ENCODE measurements at regions not wholly inside any gene's neighbourhood (a gene's known extent, or its start where the extent isn't known, plus 50 kb on each side); places are given as distances from the start of the nearest gene placed in this dataset.

DNA sequence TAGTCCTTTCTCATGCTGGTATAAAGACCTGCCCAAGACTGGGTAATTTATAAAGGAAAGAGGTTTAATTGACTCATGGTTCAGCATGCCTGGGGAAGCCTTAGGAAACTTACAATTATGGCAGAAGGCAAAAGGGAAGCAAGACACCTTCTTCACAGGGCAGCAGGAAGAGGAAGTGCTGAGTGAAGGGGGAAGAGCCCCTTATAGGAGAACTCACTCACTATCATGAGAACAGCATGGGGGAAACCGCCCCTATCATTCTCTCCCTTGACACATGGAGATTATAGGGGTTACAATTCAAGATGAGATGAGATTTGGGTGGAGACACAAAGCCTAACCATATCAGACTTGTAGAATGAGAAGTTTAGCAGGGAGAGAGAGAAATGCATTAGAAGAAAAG lies 373.3 kb upstream of the DIAPH2 start:
- ATAC-seq, result no peak
- intact Hi-C loops (cut with DNase I), result no loop called here
- no peak for DNase-seq (ENCODE audit: low spot score)

DNA sequence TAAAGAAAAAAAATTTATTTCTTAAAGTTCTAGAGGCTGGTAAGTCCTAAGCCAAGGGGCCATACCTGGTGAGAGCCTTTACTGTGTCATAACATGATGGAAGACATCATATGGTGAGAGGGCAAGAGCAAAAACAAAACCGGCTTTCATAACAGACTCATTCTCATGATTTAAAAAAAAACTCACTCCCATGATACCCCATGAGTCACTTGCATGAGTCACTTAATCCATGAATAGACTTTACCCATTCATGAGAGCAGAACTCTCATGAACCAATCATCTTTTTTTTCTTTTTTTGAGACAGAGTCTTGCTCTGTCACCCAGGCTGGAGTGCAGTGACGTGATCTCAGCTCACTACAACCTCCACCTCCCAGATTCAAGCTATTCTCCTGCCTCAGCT lies 369.7 kb upstream of the DIAPH2 start:
- intact Hi-C loops (cut with DNase I), result no loop called here
- DNase-seq (ENCODE audit: low spot score), result no peak

DNA sequence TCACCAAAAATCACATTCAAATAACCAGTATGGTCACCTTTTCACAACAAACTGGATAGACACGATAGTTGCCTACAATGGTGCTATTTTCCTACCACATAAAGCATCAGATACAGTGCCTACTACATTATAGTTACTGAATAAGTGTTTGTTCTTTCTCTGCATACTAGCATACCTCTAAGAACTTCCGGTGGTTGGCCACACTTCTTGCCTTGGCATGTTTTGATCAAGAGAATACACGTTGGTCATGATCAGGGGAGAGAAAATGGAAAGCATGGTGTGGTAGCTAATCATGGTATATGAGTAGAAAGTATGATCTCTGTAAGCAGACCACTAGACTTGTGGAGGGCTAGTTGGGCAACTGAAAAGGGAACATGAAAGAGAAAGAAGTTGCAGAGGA lies 322.8 kb upstream of the DIAPH2 start:
- intact Hi-C loops (cut with DNase I), result no loop called here
- DNase-seq (ENCODE audit: low spot score) (no peak), ATAC-seq (no peak)

More for the DNA sequence above, 369.7 kb upstream of the DIAPH2 start:
- no peak for ATAC-seq

DNA sequence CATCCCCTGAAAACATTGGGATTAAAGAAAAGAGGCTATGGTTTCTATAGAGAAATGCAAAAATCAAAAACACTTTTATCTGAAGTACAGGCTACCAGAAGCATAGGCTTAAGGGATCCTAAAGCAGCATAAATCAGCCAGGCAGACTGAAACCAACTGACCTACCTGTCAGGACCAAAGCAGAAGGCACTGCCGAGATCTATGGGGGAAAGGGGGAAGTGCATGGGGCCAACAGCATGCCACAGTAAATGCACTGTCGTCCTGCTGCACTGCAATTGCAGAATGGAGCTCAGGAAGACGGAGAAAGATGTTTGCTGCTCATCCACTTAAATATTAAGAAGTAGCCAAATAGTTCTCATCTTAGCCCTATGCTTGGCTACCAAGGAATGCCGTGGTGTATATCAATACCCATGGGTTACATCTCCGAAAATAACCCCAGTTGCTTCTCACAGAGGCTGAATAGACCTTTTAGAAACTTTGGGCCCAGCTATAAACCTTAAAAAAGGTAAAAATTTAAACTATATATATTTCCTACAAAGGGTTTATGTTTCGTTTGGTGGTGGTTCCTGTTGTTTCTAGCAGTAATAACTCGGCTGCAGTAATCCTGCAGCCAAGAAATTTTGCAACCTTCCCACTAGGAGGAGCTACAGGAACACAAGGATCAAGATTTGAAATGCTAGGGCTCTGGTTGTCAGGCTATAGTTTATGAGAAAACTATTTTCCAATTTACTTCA lies 312.2 kb upstream of the DIAPH2 start:
- no peak for DNase-seq (ENCODE audit: low spot score)
- peak; percentile 68 for ATAC-seq
- intact Hi-C loops (cut with DNase I), result no loop called here

DNA sequence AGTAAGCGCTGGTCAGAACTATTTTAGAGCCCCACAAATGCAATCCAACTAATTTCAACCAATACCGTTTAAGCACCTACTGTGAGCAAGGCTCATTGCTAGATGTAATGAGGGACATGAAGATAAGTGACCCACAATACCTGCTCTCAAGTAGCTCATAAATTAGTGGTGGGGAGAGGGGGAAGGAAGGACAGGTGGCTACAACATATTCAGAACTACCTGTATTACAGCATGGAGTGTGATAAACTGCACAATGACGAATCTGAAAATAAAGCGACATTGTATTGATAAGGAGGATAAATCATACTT lies 311.6 kb upstream of the DIAPH2 start:
- ATAC-seq (no peak), DNase-seq (ENCODE audit: low spot score) (no peak)
- intact Hi-C loops (cut with DNase I), result no loop called here

DNA sequence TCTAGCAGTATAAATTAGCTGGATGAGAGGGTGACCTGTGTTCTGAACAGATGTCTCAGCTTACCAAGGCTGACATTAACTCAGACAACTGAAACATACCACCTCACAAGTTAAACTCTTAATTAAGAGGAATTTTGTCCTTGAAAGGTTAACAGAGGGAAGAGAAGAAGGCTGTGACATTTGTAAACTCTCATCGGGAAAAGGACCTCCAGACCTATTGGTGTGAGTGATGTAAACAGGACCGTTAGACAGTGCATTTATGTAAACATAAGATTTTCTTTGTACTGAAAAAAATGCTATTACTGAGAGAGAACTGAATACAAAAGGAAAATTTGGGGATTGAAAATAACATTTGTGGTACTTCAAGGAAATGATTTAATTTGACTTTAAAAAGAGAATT lies 308.4 kb upstream of the DIAPH2 start:
- no peak for DNase-seq (ENCODE audit: low spot score)
- no peak for ATAC-seq
- intact Hi-C loops (cut with DNase I), result no loop called here

DNA sequence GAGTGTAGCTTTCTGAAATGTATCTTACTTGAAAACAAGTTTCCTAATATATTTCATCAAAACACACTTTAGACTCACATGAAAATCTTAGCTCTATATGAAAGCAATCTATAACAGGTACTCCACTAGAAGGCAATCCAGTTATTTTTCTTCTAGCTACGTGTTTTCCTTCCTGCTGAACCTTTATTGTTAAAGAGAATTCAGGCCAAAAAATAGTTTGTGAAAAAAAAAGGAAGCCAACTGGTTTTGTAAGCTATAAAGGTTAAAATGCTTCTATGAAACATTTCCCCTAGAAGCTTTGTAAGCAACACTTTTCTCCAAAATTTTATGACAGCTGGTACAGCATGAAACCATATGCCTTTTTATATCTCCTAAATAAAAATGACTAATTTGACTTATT lies 304.7 kb upstream of the DIAPH2 start:
- no peak for DNase-seq (ENCODE audit: low spot score)
- ATAC-seq, result no peak
- intact Hi-C loops (cut with DNase I), result no loop called here

DNA sequence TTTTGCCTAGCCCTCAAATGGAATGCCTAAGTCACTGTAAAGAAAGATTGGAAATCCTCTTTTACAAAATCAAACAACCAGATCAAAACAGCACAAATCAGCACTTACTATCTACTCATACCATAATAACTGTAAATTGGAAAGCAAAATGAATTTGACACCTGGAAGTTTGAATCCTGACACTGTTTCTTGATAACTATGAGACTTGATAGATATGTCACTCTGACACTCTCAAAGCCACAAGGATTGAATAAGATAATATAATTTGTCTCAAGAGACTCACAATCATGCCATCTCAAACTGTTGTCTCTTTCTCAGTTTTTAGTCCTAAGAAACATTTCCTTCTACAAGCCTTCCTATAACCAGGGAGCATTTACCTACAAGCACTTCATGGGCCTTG lies 302.6 kb upstream of the DIAPH2 start:
- ATAC-seq (no peak), DNase-seq (ENCODE audit: low spot score) (no peak)
- intact Hi-C loops (cut with DNase I), result no loop called here

DNA sequence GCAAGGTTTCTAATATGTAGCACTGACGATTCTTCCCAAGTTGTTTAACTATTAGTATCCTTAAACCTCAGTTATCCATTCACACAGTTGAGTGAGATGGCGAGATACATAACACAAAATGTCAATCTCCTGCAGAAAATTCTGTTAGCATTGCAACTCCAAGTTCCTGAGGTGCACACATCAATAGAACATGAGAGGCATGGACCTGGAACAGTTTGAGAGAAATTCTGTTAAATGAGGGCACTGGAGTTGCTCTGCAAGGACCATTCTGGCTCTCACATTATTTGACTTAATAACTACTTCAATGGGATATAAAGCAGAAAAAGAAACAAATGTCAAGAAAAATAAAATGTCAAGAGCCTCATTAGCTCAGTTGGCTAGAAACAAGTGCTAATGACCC lies 301.2 kb upstream of the DIAPH2 start:
- no peak for ATAC-seq
- intact Hi-C loops (cut with DNase I), result no loop called here
- no peak for DNase-seq (ENCODE audit: low spot score)

DNA sequence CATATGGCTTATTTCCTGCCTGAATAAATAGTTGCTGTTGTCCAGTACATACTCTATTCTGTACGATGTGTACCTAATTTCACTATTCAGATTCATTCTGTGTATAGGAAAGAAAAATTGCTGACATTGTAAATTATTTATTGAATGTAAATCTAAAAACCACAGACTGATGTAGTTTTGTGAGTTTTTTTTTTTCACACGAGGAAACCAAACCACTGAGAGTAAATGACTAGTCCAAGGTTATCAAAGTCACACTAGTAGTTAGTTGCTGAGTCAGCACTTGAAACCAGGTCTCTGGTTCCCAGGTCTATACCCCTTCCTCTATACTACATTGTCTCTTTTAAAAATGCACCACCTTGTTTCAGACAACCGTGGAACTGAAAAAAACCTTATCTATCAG lies 298.3 kb upstream of the DIAPH2 start:
- intact Hi-C loops (cut with DNase I), result no loop called here
- ATAC-seq, result no peak
- DNase-seq (ENCODE audit: low spot score), result no peak

DNA sequence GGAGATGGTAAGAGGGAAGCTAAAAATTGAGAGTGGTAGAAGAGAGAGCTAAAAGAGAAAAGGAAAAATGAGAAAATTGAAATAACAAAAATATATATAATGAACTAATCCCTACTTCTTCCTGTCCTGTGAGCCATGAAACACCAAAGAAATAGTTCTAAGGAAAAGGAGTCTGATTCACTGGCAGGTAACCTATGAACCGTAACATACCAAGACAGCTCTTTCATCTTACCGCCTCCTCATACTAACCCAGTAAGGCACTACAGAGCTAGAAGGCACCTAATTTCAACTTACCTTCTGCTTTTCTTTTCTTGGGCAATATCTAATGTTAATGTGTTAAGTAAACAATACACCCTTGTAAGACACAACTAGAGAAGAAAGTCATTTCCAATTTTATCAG lies 297.7 kb upstream of the DIAPH2 start:
- DNase-seq (ENCODE audit: low spot score), result no peak
- ATAC-seq, result no peak
- intact Hi-C loops (cut with DNase I), result no loop called here

DNA sequence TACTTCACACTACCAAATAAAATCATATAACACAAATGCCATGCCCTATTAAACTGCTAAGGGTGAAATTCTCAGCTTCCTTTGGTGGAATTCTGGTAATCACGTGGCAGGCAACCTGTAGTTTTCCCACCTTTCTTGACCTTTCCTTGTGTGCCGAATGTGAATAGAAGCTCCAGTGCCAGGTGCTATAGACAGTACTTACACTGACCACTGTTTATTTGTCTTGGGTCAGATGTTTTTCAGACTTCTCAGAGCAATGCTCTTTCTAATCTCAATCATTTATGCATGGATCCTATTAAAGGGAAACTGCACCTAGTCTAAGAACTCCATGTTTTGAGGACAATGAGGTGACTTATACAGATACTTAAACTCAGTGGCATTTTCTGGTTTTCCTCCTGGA lies 296.8 kb upstream of the DIAPH2 start:
- no peak for DNase-seq (ENCODE audit: low spot score)
- intact Hi-C loops (cut with DNase I), result no loop called here
- no peak for ATAC-seq

DNA sequence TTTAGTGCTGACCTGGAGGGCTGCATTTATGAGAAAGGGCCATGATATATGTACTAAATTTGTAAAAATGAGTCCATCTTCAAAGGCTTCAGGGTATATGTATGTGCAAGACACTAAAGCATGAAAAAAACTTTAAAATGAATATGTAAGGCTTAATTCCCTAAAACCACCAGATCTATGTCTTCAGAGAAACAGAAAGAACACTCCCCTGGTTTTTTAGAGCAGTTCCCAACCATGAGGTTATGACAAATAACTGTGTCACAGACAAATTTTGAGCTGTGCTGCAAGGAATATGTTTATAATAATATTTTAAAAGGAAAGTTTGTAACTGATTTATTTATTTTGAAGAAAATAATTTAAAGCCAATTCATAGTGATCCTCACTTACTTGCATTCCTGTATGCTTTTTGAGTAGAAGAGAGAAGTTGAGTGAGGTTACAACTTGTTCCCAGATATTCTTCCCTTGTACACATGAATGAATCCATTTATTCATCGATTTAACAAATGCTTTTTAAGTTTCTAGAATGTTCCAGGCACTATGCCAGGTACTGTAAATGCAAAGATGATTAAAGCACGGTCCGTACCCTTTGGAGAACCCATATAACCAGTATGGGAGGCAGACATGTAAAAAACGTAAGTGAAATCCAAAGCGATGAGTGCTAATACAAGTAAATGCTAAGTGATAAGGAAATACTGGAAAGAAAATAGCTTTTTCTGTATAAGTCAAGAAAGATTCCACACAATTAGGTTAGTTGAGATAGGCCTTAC lies 295.2 kb upstream of the DIAPH2 start:
- intact Hi-C loops (cut with DNase I), result no loop called here
- ATAC-seq (no peak), DNase-seq (ENCODE audit: low spot score) (no peak)

DNA sequence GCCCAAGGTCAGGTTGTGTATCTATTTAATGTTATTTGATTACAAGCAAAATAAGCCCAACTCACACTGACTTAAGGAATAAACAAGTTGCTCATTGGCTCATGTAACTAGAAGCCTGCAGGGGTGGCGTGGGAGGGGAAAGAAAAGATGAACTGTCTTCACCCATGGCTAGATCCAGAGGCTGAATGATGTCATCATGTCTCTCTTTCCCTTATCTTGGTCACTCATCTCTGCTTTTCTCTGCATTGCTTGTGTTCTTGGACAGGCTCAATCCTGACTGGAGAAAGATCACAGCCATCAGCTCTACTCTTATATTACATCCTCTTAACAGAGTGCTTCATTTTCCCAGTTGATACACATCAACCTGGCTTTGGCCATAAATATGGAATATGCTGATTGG lies 290.0 kb upstream of the DIAPH2 start:
- ATAC-seq (no peak), DNase-seq (ENCODE audit: low spot score) (no peak)
- intact Hi-C loops (cut with DNase I), result no loop called here

DNA sequence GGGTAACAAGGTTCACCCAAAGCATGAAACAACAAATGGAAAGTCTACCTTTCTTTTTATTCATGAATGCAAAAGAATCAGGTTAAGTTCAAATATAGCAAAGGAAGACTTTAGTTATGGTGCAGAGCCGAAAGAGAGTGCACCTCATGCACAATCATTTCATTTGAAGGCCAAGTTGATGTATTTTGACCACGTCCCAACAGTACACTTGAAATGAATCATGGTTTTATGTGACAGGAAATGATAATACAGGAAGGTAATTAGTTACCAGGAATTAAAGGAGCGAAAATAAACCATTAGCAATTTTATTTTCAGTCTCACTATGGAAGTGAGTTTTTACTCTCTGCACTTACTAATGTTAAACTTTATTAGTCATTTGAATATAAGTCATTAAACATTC lies 281.2 kb upstream of the DIAPH2 start:
- no peak for DNase-seq (ENCODE audit: low spot score)
- intact Hi-C loops (cut with DNase I), result no loop called here
- no peak for ATAC-seq

DNA sequence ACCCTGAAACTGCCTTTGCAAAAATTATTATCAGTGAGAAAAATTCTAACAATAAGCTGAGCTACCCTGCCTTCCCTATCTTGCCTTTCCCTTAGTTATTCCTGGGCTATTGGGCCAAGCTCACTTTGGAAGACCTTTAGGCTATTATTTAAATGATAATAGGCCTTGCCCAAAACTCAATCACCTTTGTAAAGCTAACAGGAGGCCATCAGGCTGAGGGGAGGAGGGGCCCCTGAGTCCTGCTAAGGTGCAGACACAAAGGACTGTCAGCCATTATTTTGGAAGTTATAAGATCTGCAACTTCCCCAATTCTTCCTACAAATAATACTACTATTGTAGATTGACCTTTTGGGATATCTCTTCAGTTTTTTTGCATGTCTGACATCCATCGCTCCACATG lies 278.8 kb upstream of the DIAPH2 start:
- intact Hi-C loops (cut with DNase I), result no loop called here
- no peak for DNase-seq (ENCODE audit: low spot score)
- no peak for ATAC-seq

DNA sequence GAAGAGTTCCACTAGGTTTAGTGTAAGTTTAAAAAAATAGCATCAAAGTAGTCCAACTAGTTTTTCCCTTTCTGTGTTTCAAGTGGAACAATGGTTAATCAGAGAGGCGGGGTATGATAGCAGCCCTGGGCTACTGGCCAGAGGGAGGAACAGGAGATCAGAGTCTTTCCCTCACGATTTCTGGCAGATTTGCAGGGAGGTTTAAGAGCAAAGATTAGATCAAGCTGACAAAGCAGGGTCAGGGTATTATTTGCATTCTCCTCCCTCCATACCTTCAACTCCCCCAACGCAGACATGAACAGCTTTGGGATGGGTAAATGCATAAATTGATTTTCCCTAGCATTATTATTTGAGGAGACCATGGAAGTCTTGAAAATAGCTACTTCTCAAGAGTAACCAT lies 277.6 kb upstream of the DIAPH2 start:
- ATAC-seq (peak; percentile 88), DNase-seq (ENCODE audit: low spot score) (no peak)
- intact Hi-C loops (cut with DNase I), result no loop called here

DNA sequence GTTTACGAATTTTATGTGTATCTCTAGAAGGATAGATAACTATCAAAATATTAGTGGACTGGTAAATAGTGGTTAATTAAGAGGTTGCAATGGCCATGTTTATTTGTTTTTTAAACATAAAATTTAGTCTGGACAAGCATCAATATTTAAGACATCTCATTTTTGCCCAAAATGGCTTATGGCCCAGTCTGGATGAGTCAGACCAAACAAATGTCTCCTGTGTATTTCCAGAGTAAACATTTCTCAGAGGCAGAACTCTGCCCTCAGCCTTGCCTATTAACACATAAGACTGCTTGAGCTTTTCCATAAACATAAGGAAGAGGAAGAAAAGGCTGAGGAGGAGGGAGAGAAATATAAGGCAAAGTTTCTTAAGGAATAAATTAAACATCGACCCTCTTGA lies 277.1 kb upstream of the DIAPH2 start:
- intact Hi-C loops (cut with DNase I), result no loop called here

DNA sequence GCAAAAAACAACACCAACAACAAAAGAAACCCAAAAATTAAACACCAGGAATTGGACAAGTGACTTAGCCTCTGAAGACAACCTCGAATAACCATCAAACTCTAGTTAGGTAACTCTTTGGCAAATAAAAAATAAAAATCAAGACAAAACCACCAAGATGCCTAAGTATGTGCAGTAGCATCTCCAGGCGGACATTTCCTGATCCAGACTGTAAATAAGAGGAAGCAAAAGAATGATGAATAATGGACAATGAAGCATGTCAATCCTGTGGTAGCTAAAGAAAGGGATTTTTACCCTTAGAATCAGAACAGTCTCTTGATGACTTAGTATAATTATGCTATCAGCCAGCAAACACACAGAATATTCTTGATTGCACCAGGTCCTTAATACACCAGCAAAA lies 276.7 kb upstream of the DIAPH2 start:
- intact Hi-C loops (cut with DNase I), result no loop called here

More for the DNA sequence above, 277.1 kb upstream of the DIAPH2 start:
- no peak for DNase-seq (ENCODE audit: low spot score)
- peak; percentile 96 for ATAC-seq

DNA sequence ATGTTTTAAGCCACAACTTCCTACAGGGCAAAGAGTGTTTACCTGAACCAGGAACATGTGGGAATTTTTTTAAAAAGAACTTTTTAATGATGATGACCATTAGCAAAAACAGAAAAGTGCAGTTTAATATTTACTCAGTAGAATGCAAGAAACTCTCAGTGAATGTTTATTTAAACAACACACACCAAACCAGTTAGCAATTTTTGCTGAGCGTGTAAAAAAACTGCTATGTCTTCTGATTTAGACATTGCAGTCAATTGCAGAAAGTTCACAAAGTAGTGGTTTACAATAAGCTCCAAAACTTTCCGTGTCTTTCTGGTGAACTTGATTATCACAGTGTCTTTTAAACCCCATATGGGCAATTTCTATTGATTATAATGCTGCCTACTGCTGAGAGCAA lies 273.7 kb upstream of the DIAPH2 start:
- ATAC-seq (no peak), DNase-seq (ENCODE audit: low spot score) (no peak)
- intact Hi-C loops (cut with DNase I), result no loop called here

More for the DNA sequence above, 276.7 kb upstream of the DIAPH2 start:
- no peak for ATAC-seq
- no peak for DNase-seq (ENCODE audit: low spot score)

DNA sequence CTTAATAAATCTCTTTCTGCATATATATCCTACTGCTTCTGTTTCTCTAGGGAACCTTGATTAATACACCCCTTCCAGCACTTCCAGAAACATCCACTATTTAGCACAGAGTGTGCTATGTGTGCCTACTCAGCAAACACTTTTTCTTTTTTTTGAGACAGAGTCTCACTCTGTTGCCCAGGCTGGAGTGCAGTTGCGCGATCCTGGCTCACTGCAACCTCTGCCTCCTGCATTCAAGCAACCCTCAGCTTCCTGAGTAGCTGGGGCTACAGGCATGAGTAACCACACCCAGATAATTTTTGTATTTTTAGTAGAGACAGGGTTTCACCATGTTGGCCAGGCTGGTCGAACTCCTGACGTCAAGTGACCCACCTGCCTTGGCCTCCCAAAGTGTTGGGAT lies 266.9 kb upstream of the DIAPH2 start:
- ATAC-seq (no peak), DNase-seq (ENCODE audit: low spot score) (no peak)
- intact Hi-C loops (cut with DNase I), result no loop called here

Measured in sciatic nerve (tissue), 2 donors.